Lower leg skin (tissue), 4 donors: ENCODE measurements at regions not wholly inside any gene's neighbourhood (a gene's known extent, or its start where the extent isn't known, plus 50 kb on each side); places are given as distances from the start of the nearest gene placed in this dataset.
A peak's percentile ranks its signal among the peaks of the same experiment; 100 is the strongest.

Source experiments
- DNase-seq, 2 donors: peaks; one replicate each; pipeline ENCODE4 v3.0.0-alpha.2; 2019; ENCODE audit warnings: low spot score in 2 of 2
- H3K4me3 ChIP-seq: fragments of 200-600 bp; sonication (generic); 2 replicates; pipeline ENCODE4 v1.5.1; 2017; ENCODE audit warnings: mild to moderate bottlenecking, low read depth; ENCODE audit not compliant: poor library complexity, severe bottlenecking
- CTCF ChIP-seq, 3 donors: fragments of 450-650 bp; IDR thresholded peaks; one replicate each; pipeline ENCODE4 v1.5.1; 2016; ENCODE audit warnings: antibody characterized with exemption in 3 of 3, mild to moderate bottlenecking in 3 of 3, moderate library complexity in 2 of 3
- POLR2A ChIP-seq, 2 donors: fragments of 450-650 bp; IDR thresholded peaks; one replicate each; pipeline ENCODE4 v1.6.1; 2016 to 2017; ENCODE audit warnings: antibody characterized with exemption in 2 of 2, mild to moderate bottlenecking in 1 of 2, moderate library complexity in 1 of 2
- WGBS, 2 donors: methylation state at CpG; one replicate each; pipeline ENCODE4 v1.1.5; 2018; 5-methylcytosine and 5-hydroxymethylcytosine counted together
- intact Hi-C: fragments of 100-400 bp; cut with DNase I; formaldehyde crosslinking; loops from one replicate; pipeline ENCODE4 v1.15.0; 2023; ENCODE audit warnings: low total_unique reads

- no peak overlapping the region for H3K4me3 ChIP-seq
- WGBS, 2 donors = 69 to 77% methylated on average over 2 of the region's 2 CpGs
- intact Hi-C loops = loop anchor here (5.0 kb wide), 1 partner anchor 34 kb away; no protein-coding TSS in a partner anchor
- DNase-seq = no peak
- TF ChIP-seq POLR2A (IDR thresholded peaks at IDR 0.05) (no peak), CTCF (IDR thresholded peaks at IDR 0.05) (no peak)
Measured at GRCh38 chr15:24733659-24734058, 58.1 kb downstream of the NPAP1 start.

- H3K4me3 ChIP-seq = no peak overlapping the region
- no peak for DNase-seq
- 31 to 38% methylated on average over 1 of the region's 1 CpG for WGBS, 2 donors
- intact Hi-C loops = loop anchor here (5.0 kb wide), 1 partner anchor 33 kb away; no protein-coding TSS in a partner anchor
- TF ChIP-seq CTCF (IDR thresholded peaks at IDR 0.05) (no peak), POLR2A (IDR thresholded peaks at IDR 0.05) (no peak)
Measured at GRCh38 chr15:24734396-24734795, 58.8 kb downstream of the NPAP1 start.

GRCh38 chr15:24745290-24745689, 69.7 kb downstream of the NPAP1 start:
- H3K4me3 ChIP-seq = no peak overlapping the region
- DNase-seq = no peak
- no peak for TF ChIP-seq POLR2A (IDR thresholded peaks at IDR 0.05)
- TF ChIP-seq CTCF (IDR thresholded peaks at IDR 0.05) = no peak
- intact Hi-C loops = no loop called here

GRCh38 chr15:24746094-24746493, 70.5 kb downstream of the NPAP1 start:
- intact Hi-C loops = no loop called here
- DNase-seq = no peak
- TF ChIP-seq POLR2A (IDR thresholded peaks at IDR 0.05) = no peak
- no peak for TF ChIP-seq CTCF (IDR thresholded peaks at IDR 0.05)
- no peak overlapping the region for H3K4me3 ChIP-seq

- H3K4me3 ChIP-seq = no peak overlapping the region
- TF ChIP-seq POLR2A (IDR thresholded peaks at IDR 0.05) = no peak
- TF ChIP-seq CTCF (IDR thresholded peaks at IDR 0.05) = no peak
- DNase-seq = no peak
- intact Hi-C loops = no loop called here
- 86 to 87% methylated on average over 9 to 10 of the region's 10 CpGs for WGBS, 2 donors
Measured at GRCh38 chr15:24747376-24747775, 71.8 kb downstream of the NPAP1 start.

GRCh38 chr15:24748812-24749439, 73.4 kb downstream of the NPAP1 start:
- intact Hi-C loops = no loop called here
- TF ChIP-seq CTCF (IDR thresholded peaks at IDR 0.05) = no peak
- TF ChIP-seq POLR2A (IDR thresholded peaks at IDR 0.05) = no peak
- no peak overlapping the region for H3K4me3 ChIP-seq
- 92 to 94% methylated on average over 3 of the region's 4 CpGs for WGBS, 2 donors
- DNase-seq = peak in 1 of 2 donors; percentile 75
